Activated CD4-positive, alpha-beta T cell treated with anti-CD3 and anti-CD28 coated beads, Interleukin-2, amount 10 ng/mL, durations not matched to agents 24 days and 14 days (primary cell): ENCODE measurements at regions not wholly inside any gene's neighbourhood (a gene's known extent, or its start where the extent isn't known, plus 50 kb on each side); places are given as distances from the start of the nearest gene placed in this dataset.
"Not testable (repeated sequence)": the region's sequence is repeated elsewhere in the genome, so short reads cannot be mapped to it uniquely, and the experiment has no call there.

ENCODE experiments used
- DNase-seq: peaks from one replicate; pipeline ENCODE4 v3.0.0; 2022
- H3K27ac Mint-ChIP-seq: one replicate; pipeline ENCODE4 v1.8.0; 2022; ENCODE audit warnings: mild to moderate bottlenecking, mixed read lengths
- H3K27me3 Mint-ChIP-seq: one replicate; pipeline ENCODE4 v1.8.0; 2022; ENCODE audit warnings: mixed read lengths
- H3K36me3 Mint-ChIP-seq: one replicate; pipeline ENCODE4 v1.8.0; 2022; ENCODE audit warnings: low read depth, mild to moderate bottlenecking, mixed read lengths
- H3K4me1 Mint-ChIP-seq: one replicate; pipeline ENCODE4 v1.8.0; 2021; ENCODE audit warnings: mixed read lengths
- H3K4me3 Mint-ChIP-seq: one replicate; pipeline ENCODE4 v1.8.0; 2022; ENCODE audit warnings: mild to moderate bottlenecking, moderate library complexity, mixed read lengths
- H3K9me3 Mint-ChIP-seq: one replicate; pipeline ENCODE4 v1.8.0; 2021; ENCODE audit warnings: mixed read lengths
- intact Hi-C: fragments of 100-400 bp; cut with micrococcal nuclease; formaldehyde crosslinking; loops from one replicate; pipeline ENCODE4 v1.15.1; 2023

- no peak overlapping the region for H3K4me3 Mint-ChIP-seq
- H3K9me3 Mint-ChIP-seq, result no peaks in the 10 kb centered on the region
- H3K4me1 Mint-ChIP-seq, result no peaks in the 10 kb centered on the region
- H3K27me3 Mint-ChIP-seq, result no peaks in the 10 kb centered on the region
- no peak for DNase-seq
- intact Hi-C loops, result no loop called here
- H3K27ac Mint-ChIP-seq, result no peak overlapping the region
- no peaks in the 10 kb centered on the region for H3K36me3 Mint-ChIP-seq
These were observed 91.3 kb downstream of the MFAP3L start for GRCh38 chr4:169934794-169935429.

- intact Hi-C loops, result no loop called here
- no peaks in the 10 kb centered on the region for H3K9me3 Mint-ChIP-seq
These were observed 92.7 kb downstream of the MFAP3L start for GRCh38 chr4:169933531-169933930.

GRCh38 chr4:169931964-169932363 lies 94.2 kb downstream of the MFAP3L start:
- Mint-ChIP-seq H3K4me3 (no peak overlapping the region), H3K27ac (no peak overlapping the region), H3K4me1 (no peaks in the 10 kb centered on the region), H3K36me3 (no peaks in the 10 kb centered on the region), H3K27me3 (no peaks in the 10 kb centered on the region), H3K9me3 (no peaks in the 10 kb centered on the region)
- DNase-seq, result no peak
- intact Hi-C loops, result no loop called here

More at GRCh38 chr4:169933531-169933930, 92.7 kb downstream of the MFAP3L start:
- H3K27me3 Mint-ChIP-seq, result no peaks in the 10 kb centered on the region
- no peak overlapping the region for H3K4me3 Mint-ChIP-seq
- H3K36me3 Mint-ChIP-seq, result no peaks in the 10 kb centered on the region
- DNase-seq, result no peak
- H3K4me1 Mint-ChIP-seq, result no peaks in the 10 kb centered on the region
- no peak overlapping the region for H3K27ac Mint-ChIP-seq

- H3K36me3 Mint-ChIP-seq, DNase-seq, H3K27me3 Mint-ChIP-seq, H3K4me3 Mint-ChIP-seq, H3K4me1 Mint-ChIP-seq, intact Hi-C loops, H3K9me3 Mint-ChIP-seq, H3K27ac Mint-ChIP-seq: not testable (repeated sequence)
These were observed 95.4 kb downstream of the MFAP3L start for GRCh38 chr4:169930755-169931154.

- Mint-ChIP-seq H3K36me3 (no peaks in the 10 kb centered on the region), H3K9me3 (no peaks in the 10 kb centered on the region), H3K4me3 (no peak overlapping the region), H3K27me3 (no peaks in the 10 kb centered on the region), H3K27ac (no peak overlapping the region), H3K4me1 (no peaks in the 10 kb centered on the region)
- intact Hi-C loops, result no loop called here
- no peak for DNase-seq
These were observed 98.9 kb downstream of the MFAP3L start for GRCh38 chr4:169927280-169927679.

GRCh38 chr4:169925678-169926077 lies 100.5 kb downstream of the MFAP3L start:
- Mint-ChIP-seq H3K27me3 (no peaks in the 10 kb centered on the region), H3K36me3 (no peaks in the 10 kb centered on the region), H3K4me3 (no peak overlapping the region), H3K27ac (no peak overlapping the region), H3K9me3 (no peaks in the 10 kb centered on the region), H3K4me1 (no peaks in the 10 kb centered on the region)
- no peak for DNase-seq
- intact Hi-C loops, result no loop called here

- no peak for DNase-seq
- Mint-ChIP-seq H3K27me3 (no peaks in the 10 kb centered on the region), H3K9me3 (no peaks in the 10 kb centered on the region), H3K36me3 (no peaks in the 10 kb centered on the region), H3K4me1 (no peaks in the 10 kb centered on the region), H3K27ac (no peak overlapping the region), H3K4me3 (no peak overlapping the region)
- intact Hi-C loops, result no loop called here
These were observed 103.4 kb downstream of the MFAP3L start for GRCh38 chr4:169922632-169923276.

- intact Hi-C loops, result no loop called here
- Mint-ChIP-seq H3K4me3 (no peak overlapping the region), H3K4me1 (no peaks in the 10 kb centered on the region), H3K27me3 (no peaks in the 10 kb centered on the region), H3K36me3 (no peaks in the 10 kb centered on the region), H3K9me3 (no peaks in the 10 kb centered on the region), H3K27ac (no peak overlapping the region)
- DNase-seq, result no peak
These were observed 104.5 kb downstream of the MFAP3L start for GRCh38 chr4:169921732-169922131.

- Mint-ChIP-seq H3K27ac (no peak overlapping the region), H3K4me3 (no peak overlapping the region), H3K4me1 (no peaks in the 10 kb centered on the region), H3K27me3 (no peaks in the 10 kb centered on the region), H3K9me3 (no peaks in the 10 kb centered on the region), H3K36me3 (no peaks in the 10 kb centered on the region)
- intact Hi-C loops, result no loop called here
- no peak for DNase-seq
These were observed 105.0 kb downstream of the MFAP3L start for GRCh38 chr4:169921237-169921636.

- H3K27ac Mint-ChIP-seq, H3K9me3 Mint-ChIP-seq, intact Hi-C loops, H3K4me1 Mint-ChIP-seq, DNase-seq, H3K27me3 Mint-ChIP-seq, H3K36me3 Mint-ChIP-seq, H3K4me3 Mint-ChIP-seq: not testable (repeated sequence)
These were observed 106.7 kb downstream of the MFAP3L start for GRCh38 chr4:169919194-169920124.

GRCh38 chr4:169915545-169915944 lies 110.7 kb downstream of the MFAP3L start:
- DNase-seq, result no peak
- Mint-ChIP-seq H3K9me3 (no peaks in the 10 kb centered on the region), H3K4me3 (no peak overlapping the region), H3K36me3 (no peaks in the 10 kb centered on the region), H3K27ac (no peak overlapping the region), H3K4me1 (no peaks in the 10 kb centered on the region), H3K27me3 (no peaks in the 10 kb centered on the region)
- intact Hi-C loops, result no loop called here

GRCh38 chr4:169914866-169915265 lies 111.3 kb downstream of the MFAP3L start:
- no peaks in the 10 kb centered on the region for H3K9me3 Mint-ChIP-seq
- H3K27ac Mint-ChIP-seq, result no peak overlapping the region
- no peaks in the 10 kb centered on the region for H3K4me1 Mint-ChIP-seq
- H3K27me3 Mint-ChIP-seq, result no peaks in the 10 kb centered on the region
- no peaks in the 10 kb centered on the region for H3K36me3 Mint-ChIP-seq
- intact Hi-C loops, result no loop called here
- no peak overlapping the region for H3K4me3 Mint-ChIP-seq
- no peak for DNase-seq

GRCh38 chr4:169912996-169913395 lies 113.2 kb downstream of the MFAP3L start:
- H3K4me1 Mint-ChIP-seq, result no peaks in the 10 kb centered on the region
- DNase-seq, result no peak
- H3K27ac Mint-ChIP-seq, result no peak overlapping the region
- H3K4me3 Mint-ChIP-seq, result no peak overlapping the region
- no peaks in the 10 kb centered on the region for H3K36me3 Mint-ChIP-seq
- intact Hi-C loops, result no loop called here
- H3K9me3 Mint-ChIP-seq, result no peaks in the 10 kb centered on the region
- no peaks in the 10 kb centered on the region for H3K27me3 Mint-ChIP-seq

- DNase-seq, result no peak
- H3K4me1 Mint-ChIP-seq, result no peaks in the 10 kb centered on the region
- no peaks in the 10 kb centered on the region for H3K27me3 Mint-ChIP-seq
- H3K36me3 Mint-ChIP-seq, result no peaks in the 10 kb centered on the region
- no peaks in the 10 kb centered on the region for H3K9me3 Mint-ChIP-seq
- H3K27ac Mint-ChIP-seq, result no peak overlapping the region
- H3K4me3 Mint-ChIP-seq, result no peak overlapping the region
- intact Hi-C loops, result no loop called here
These were observed 116.3 kb downstream of the MFAP3L start for GRCh38 chr4:169909897-169910296.
